ENCODE measurements at regions not wholly inside any gene's neighbourhood (a gene's known extent, or its start where the extent isn't known, plus 50 kb on each side); places are given as distances from the start of the nearest gene placed in this dataset.

GRCh38 chr1:239757716-239758115 is 334.0 kb upstream of the FMN2 start:
- DNase-seq (ENCODE audit: extremely low read depth in 1 of 11, low read depth in 9 of 11, low spot score in 4 of 11): no peak

- DNase-seq (ENCODE audit: extremely low read depth in 1 of 11, low read depth in 9 of 11, low spot score in 4 of 11): no peak
Measured at GRCh38 chr1:239758756-239759155, 332.9 kb upstream of the FMN2 start.

GRCh38 chr1:239761509-239761908 is 330.2 kb upstream of the FMN2 start:
- no peak for DNase-seq (ENCODE audit: extremely low read depth in 1 of 11, low read depth in 9 of 11, low spot score in 4 of 11)

GRCh38 chr1:239763850-239764249 is 327.8 kb upstream of the FMN2 start:
- DNase-seq (ENCODE audit: extremely low read depth in 1 of 11, low read depth in 9 of 11, low spot score in 4 of 11): no peak

- no peak for DNase-seq (ENCODE audit: extremely low read depth in 1 of 11, low read depth in 9 of 11, low spot score in 4 of 11)
Measured at GRCh38 chr1:239764546-239764945, 327.1 kb upstream of the FMN2 start.

GRCh38 chr1:239765163-239765562 is 326.5 kb upstream of the FMN2 start:
- DNase-seq (ENCODE audit: extremely low read depth in 1 of 11, low read depth in 9 of 11, low spot score in 4 of 11): no peak

GRCh38 chr1:239771550-239771949 is 320.1 kb upstream of the FMN2 start:
- no peak for DNase-seq (ENCODE audit: extremely low read depth in 1 of 11, low read depth in 9 of 11, low spot score in 4 of 11)

GRCh38 chr1:239772446-239772845 is 319.2 kb upstream of the FMN2 start:
- DNase-seq (ENCODE audit: extremely low read depth in 1 of 11, low read depth in 9 of 11, low spot score in 4 of 11): no peak

GRCh38 chr1:239775466-239775865 is 316.2 kb upstream of the FMN2 start:
- DNase-seq (ENCODE audit: extremely low read depth in 1 of 11, low read depth in 9 of 11, low spot score in 4 of 11): no peak

GRCh38 chr1:239778208-239778813 is 313.4 kb upstream of the FMN2 start:
- DNase-seq (ENCODE audit: extremely low read depth in 1 of 11, low read depth in 9 of 11, low spot score in 4 of 11): no peak

GRCh38 chr1:239779962-239780361 is 311.7 kb upstream of the FMN2 start:
- DNase-seq (ENCODE audit: extremely low read depth in 1 of 11, low read depth in 9 of 11, low spot score in 4 of 11): no peak

GRCh38 chr1:239784896-239785295 is 306.8 kb upstream of the FMN2 start:
- no peak for DNase-seq (ENCODE audit: extremely low read depth in 1 of 11, low read depth in 9 of 11, low spot score in 4 of 11)

- DNase-seq (ENCODE audit: extremely low read depth in 1 of 11, low read depth in 9 of 11, low spot score in 4 of 11): no peak
Measured at GRCh38 chr1:239785576-239785975, 306.1 kb upstream of the FMN2 start.

- no peak for DNase-seq (ENCODE audit: extremely low read depth in 1 of 11, low read depth in 9 of 11, low spot score in 4 of 11)
Measured at GRCh38 chr1:239786464-239786863, 305.2 kb upstream of the FMN2 start.

GRCh38 chr1:239792157-239792556 is 299.5 kb upstream of the FMN2 start:
- no peak for DNase-seq (ENCODE audit: extremely low read depth in 1 of 11, low read depth in 9 of 11, low spot score in 4 of 11)

GRCh38 chr1:239795304-239795703 is 296.4 kb upstream of the FMN2 start:
- no peak for DNase-seq (ENCODE audit: extremely low read depth in 1 of 11, low read depth in 9 of 11, low spot score in 4 of 11)

GRCh38 chr1:239799617-239800016 is 292.1 kb upstream of the FMN2 start:
- DNase-seq (ENCODE audit: extremely low read depth in 1 of 11, low read depth in 9 of 11, low spot score in 4 of 11): no peak

GRCh38 chr1:239800861-239801260 is 290.8 kb upstream of the FMN2 start:
- DNase-seq (ENCODE audit: extremely low read depth in 1 of 11, low read depth in 9 of 11, low spot score in 4 of 11): no peak

- no peak for DNase-seq (ENCODE audit: extremely low read depth in 1 of 11, low read depth in 9 of 11, low spot score in 4 of 11)
Measured at GRCh38 chr1:239802275-239802674, 289.4 kb upstream of the FMN2 start.

GRCh38 chr1:239803781-239804180 is 287.9 kb upstream of the FMN2 start:
- DNase-seq (ENCODE audit: extremely low read depth in 1 of 11, low read depth in 9 of 11, low spot score in 4 of 11): no peak

- DNase-seq (ENCODE audit: extremely low read depth in 1 of 11, low read depth in 9 of 11, low spot score in 4 of 11): no peak
Measured at GRCh38 chr1:239804266-239804665, 287.4 kb upstream of the FMN2 start.

- no peak for DNase-seq (ENCODE audit: extremely low read depth in 1 of 11, low read depth in 9 of 11, low spot score in 4 of 11)
Measured at GRCh38 chr1:239805042-239805441, 286.6 kb upstream of the FMN2 start.
